K562 (cell line): ENCODE measurements at regions not wholly inside any gene's neighbourhood (a gene's known extent, or its start where the extent isn't known, plus 50 kb on each side); places are given as distances from the start of the nearest gene placed in this dataset.

Source experiments
- ATAC-seq: fragments of 200-7000 bp; cut with Tn5 transposase; 3 replicates; pipeline ENCODE4 v1.9.1; 2020; ENCODE audit warnings: moderate library complexity
- BruUV-seq: library from RNA; stranded (reverse); fragments of 400-500 nt; replicated peaks from 2 replicates; lab custom pipeline; 2021; lab: Mats Ljungman, UMichigan
- CTCF ChIA-PET: fragments of 300-600 bp; formaldehyde crosslinking; extraction: SDS; loops from one replicate; lab custom pipeline; 2021; ENCODE audit warnings: low intra/inter-chr PET ratio; lab: Yijun Ruan, JAX
- POLR2A ChIA-PET: fragments of 300-600, 350-650 bp; sonication (Branson Sonifier 250); formaldehyde crosslinking; extraction: SDS; loops from one replicate; lab custom pipeline; 2021; ENCODE audit warnings: antibody characterized with exemption, inconsistent platforms; lab: Yijun Ruan, JAX
- DNase-seq, 4 experiments: peaks; one replicate each; pipeline versions ENCODE4 v3.0.0 to v3.0.0-alpha.2; 2011 to 2018; ENCODE audit warnings: low spot score in 3 of 4, mixed read lengths in 3 of 4; ENCODE audit errors: extremely low read depth in 1 of 4
- FAIRE-seq: peaks from 2 replicates; lab custom pipeline; 2011; peaks lifted over from hg19 to GRCh38; lab: Jason Lieb, UNC
- H2AFZ ChIP-seq: 2 replicates; pipeline ENCODE4 v1.6.0; 2011; ENCODE audit warnings: low read depth, low read length, control low read depth, inconsistent platforms
- H3K27ac ChIP-seq: fragments of 200-600 bp; 3 replicates; pipeline ENCODE4 v1.8.0; 2011; ENCODE audit warnings: low read depth, mild to moderate bottlenecking, control low read depth, inconsistent platforms, low read length, moderate library complexity, mixed read lengths; ENCODE audit errors: extremely low read depth
- H3K27me3 ChIP-seq, 2 experiments: fragments of 300-600 bp in 1 of 2; 2 replicates in 1 of 2; 3 replicates in 1 of 2; pipeline versions ENCODE4 v1.6.0 to v1.8.0; 2011; ENCODE audit warnings: inconsistent platforms in 2 of 2, low read length in 2 of 2, mild to moderate bottlenecking in 1 of 2, mixed read lengths in 1 of 2, moderate library complexity in 1 of 2; ENCODE audit not compliant: control insufficient read depth in 2 of 2, insufficient read depth in 2 of 2
- H3K36me3 ChIP-seq: fragments of 300-600 bp; 3 replicates; pipeline ENCODE4 v1.8.0; 2011; ENCODE audit warnings: mild to moderate bottlenecking, low read length, inconsistent platforms; ENCODE audit not compliant: control insufficient read depth, insufficient read depth
- H3K4me1 ChIP-seq, 2 experiments: fragments of 200-600 bp in 1 of 2; replicated peaks in 1 of 2; 2 replicates in 1 of 2; 3 replicates in 1 of 2; pipeline versions ENCODE4 v1.5.1 to v1.8.0; 2011; ENCODE audit warnings: inconsistent platforms in 2 of 2, low read length in 2 of 2, mild to moderate bottlenecking in 1 of 2, mixed read lengths in 1 of 2, moderate library complexity in 1 of 2; ENCODE audit not compliant: control insufficient read depth in 2 of 2, insufficient read depth in 2 of 2
- H3K4me2 ChIP-seq: 2 replicates; pipeline ENCODE4 v1.6.1; 2011; ENCODE audit warnings: low read length, control low read depth, inconsistent platforms, mixed read lengths; ENCODE audit not compliant: insufficient read depth
- H3K4me3 ChIP-seq: fragments of 200-600 bp; sonication (generic), shearing (Covaris generic); 2 replicates; pipeline ENCODE4 v1.5.1; 2016; ENCODE audit warnings: control low read depth, inconsistent platforms
- H3K79me2 ChIP-seq: fragments of 200-600 bp; 3 replicates; pipeline ENCODE4 v1.8.0; 2011; ENCODE audit warnings: low read length, inconsistent platforms; ENCODE audit not compliant: control insufficient read depth, insufficient read depth
- H3K9ac ChIP-seq, 2 experiments: 2 replicates each; pipeline versions ENCODE4 v1.6.0 to v1.6.1; 2011; ENCODE audit warnings: low read depth in 2 of 2, low read length in 2 of 2, control low read depth in 1 of 2, inconsistent platforms in 1 of 2, mild to moderate bottlenecking in 1 of 2, mixed read lengths in 1 of 2; ENCODE audit not compliant: insufficient read depth in 1 of 2
- H3K9me1 ChIP-seq: one replicate; pipeline ENCODE4 v1.6.0; 2011; ENCODE audit warnings: inconsistent platforms, mild to moderate bottlenecking, low read length, moderate library complexity; ENCODE audit not compliant: control insufficient read depth, insufficient read depth
- H3K9me3 ChIP-seq: replicated peaks from 2 replicates; pipeline ENCODE4 v1.5.1; 2011; ENCODE audit warnings: low read depth, low read length, inconsistent platforms; ENCODE audit not compliant: control insufficient read depth, insufficient read depth
- H4K20me1 ChIP-seq: replicated peaks from 2 replicates; pipeline ENCODE4 v1.6.1; 2011; ENCODE audit warnings: low read length, inconsistent platforms, mixed read lengths; ENCODE audit not compliant: control insufficient read depth, insufficient read depth
- FUS ChIP-seq: fragments of 200-400 bp; formaldehyde crosslinking; optimal IDR thresholded peaks from 2 replicates; pipeline ENCODE3; 2017; ENCODE audit warnings: low read depth, low read length
- TCF7L2 ChIP-seq: fragments of 150-350 bp; IDR thresholded peaks from 2 replicates; pipeline ENCODE4 v1.6.1; 2016; ENCODE audit warnings: low read depth, mild to moderate bottlenecking, low read length, moderate library complexity
- USF2 ChIP-seq: sonication (generic); formaldehyde crosslinking; IDR thresholded peaks from 2 replicates; pipeline ENCODE4 v1.5.0; 2020; ENCODE audit warnings: missing genetic modification reagents
- ZNF586 ChIP-seq: fragments of 450-650 bp; formaldehyde crosslinking; conservative IDR thresholded peaks from 2 replicates; pipeline ENCODE4 v1.4.0; 2020; ENCODE audit warnings: mild to moderate bottlenecking, moderate library complexity
- WGBS: fragments of 100-300 bp; shearing (Covaris generic); methylation state at CpG from one replicate; pipeline ENCODE4 v1.1.6; 2016; ENCODE audit warnings: low coverage, mixed read lengths; ENCODE audit not compliant: insufficient coverage; ENCODE audit errors: missing lambda C conversion rate; 5-methylcytosine and 5-hydroxymethylcytosine counted together
- in situ Hi-C: fragments of 300-500 bp; cut with MboI; formaldehyde crosslinking; loops from 4 replicates; pipeline ENCODE4 v1.15.0; 2018; ENCODE audit warnings: inconsistent platforms, mixed read lengths
- intact Hi-C: fragments of 100-400 bp; cut with micrococcal nuclease; formaldehyde crosslinking; loops from 2 replicates; pipeline ENCODE4 v1.14.2; 2022
- TF ChIP-seq, protein P1 (sequence below): fragments of 250-450 bp; sonication (Bioruptor Pico); IDR thresholded peaks from 2 replicates; pipeline ENCODE4 v1.4.0; 2020

DNA sequence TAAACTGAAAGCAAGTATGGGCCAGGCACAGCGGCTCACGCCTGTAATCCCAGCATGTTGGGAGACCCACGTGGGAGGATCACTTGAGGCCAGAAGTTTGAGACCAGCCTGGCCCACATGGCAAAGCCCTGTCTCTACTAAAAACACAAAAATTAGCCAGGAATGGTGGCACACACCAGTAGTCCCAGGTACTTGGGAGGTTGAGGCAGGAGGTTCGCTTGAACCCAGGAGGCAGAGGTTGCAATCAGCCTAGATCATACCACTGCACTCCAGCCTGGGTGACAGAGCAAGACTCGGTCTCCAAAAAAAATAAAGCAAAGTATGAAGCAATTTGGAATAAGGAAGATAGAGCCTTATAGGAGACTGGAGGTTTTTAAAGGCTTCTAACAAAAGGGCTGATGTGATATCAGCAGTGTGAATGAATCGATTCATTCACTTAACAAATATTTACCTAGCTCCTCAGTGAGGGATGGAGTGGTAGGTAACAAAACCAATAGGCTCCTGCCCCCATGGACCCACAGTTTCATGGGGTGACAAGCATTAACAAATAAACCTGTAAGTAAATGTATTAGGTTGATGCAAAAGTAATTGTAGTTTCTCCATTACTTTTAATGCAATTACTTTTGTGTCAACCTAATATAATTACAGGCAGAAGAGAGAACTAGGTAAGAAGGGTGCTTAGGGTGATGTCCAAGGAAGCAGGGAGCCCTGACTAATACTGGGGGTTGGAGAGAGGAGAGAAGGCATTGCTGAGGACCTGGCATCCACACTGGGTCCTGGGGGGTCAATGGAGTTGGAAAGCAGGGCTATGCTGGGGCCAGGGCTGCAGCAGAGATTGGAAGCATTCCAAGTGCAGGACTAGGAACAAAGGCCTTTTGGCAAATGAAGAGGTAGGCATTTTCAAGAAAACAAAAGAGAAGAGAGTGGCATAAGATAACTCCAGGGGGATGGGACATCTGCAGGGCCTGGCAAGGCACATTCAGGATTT is 195.4 kb upstream of the ARL4C start:
- Histone ChIP-seq H2AFZ (no peak overlapping the region), H3K4me1 (no peaks in the 10 kb centered on the region), H3K79me2 (no peaks in the 10 kb centered on the region), H3K9me1 (no peaks in the 10 kb centered on the region), H3K27me3 (no peaks in the 10 kb centered on the region; a peak in 1 of 5 replicates), H4K20me1 (no peaks in the 10 kb centered on the region), H3K4me3 (no peak overlapping the region), H3K4me2 (no peak overlapping the region), H3K9ac (no peak overlapping the region), H3K9me3 (no peaks in the 10 kb centered on the region), H3K27ac (no peak overlapping the region), H3K36me3 (no peaks in the 10 kb centered on the region)
- DNase-seq = no peak
- BruUV-seq = no TSS peak
- WGBS = 0% methylated on average over 4 of the region's 6 CpGs
- intact Hi-C loops = no loop called here
- in situ Hi-C loops = no loop called here
- CTCF ChIA-PET = no interaction called here
- TF ChIP-seq ZNF586 (no peak), USF2 (CRISPR knock-in tag) (no peak), FUS (no peak), TCF7L2 (no peak)
- TF ChIP-seq, protein P1, sequence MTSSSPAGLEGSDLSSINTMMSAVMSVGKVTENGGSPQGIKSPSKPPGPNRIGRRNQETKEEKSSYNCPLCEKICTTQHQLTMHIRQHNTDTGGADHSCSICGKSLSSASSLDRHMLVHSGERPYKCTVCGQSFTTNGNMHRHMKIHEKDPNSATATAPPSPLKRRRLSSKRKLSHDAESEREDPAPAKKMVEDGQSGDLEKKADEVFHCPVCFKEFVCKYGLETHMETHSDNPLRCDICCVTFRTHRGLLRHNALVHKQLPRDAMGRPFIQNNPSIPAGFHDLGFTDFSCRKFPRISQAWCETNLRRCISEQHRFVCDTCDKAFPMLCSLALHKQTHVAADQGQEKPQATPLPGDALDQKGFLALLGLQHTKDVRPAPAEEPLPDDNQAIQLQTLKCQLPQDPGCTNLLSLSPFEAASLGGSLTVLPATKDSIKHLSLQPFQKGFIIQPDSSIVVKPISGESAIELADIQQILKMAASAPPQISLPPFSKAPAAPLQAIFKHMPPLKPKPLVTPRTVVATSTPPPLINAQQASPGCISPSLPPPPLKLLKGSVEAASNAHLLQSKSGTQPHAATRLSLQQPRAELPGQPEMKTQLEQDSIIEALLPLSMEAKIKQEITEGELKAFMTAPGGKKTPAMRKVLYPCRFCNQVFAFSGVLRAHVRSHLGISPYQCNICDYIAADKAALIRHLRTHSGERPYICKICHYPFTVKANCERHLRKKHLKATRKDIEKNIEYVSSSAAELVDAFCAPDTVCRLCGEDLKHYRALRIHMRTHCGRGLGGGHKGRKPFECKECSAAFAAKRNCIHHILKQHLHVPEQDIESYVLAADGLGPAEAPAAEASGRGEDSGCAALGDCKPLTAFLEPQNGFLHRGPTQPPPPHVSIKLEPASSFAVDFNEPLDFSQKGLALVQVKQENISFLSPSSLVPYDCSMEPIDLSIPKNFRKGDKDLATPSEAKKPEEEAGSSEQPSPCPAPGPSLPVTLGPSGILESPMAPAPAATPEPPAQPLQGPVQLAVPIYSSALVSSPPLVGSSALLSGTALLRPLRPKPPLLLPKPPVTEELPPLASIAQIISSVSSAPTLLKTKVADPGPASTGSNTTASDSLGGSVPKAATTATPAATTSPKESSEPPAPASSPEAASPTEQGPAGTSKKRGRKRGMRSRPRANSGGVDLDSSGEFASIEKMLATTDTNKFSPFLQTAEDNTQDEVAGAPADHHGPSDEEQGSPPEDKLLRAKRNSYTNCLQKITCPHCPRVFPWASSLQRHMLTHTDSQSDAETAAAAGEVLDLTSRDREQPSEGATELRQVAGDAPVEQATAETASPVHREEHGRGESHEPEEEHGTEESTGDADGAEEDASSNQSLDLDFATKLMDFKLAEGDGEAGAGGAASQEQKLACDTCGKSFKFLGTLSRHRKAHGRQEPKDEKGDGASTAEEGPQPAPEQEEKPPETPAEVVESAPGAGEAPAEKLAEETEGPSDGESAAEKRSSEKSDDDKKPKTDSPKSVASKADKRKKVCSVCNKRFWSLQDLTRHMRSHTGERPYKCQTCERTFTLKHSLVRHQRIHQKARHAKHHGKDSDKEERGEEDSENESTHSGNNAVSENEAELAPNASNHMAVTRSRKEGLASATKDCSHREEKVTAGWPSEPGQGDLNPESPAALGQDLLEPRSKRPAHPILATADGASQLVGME (CRISPR knock-in tag) = no peak
- POLR2A ChIA-PET = no interaction called here
- no peak for FAIRE-seq
- no peak for ATAC-seq
